ENCODE measurements at regions not wholly inside any gene's neighbourhood (a gene's known extent, or its start where the extent isn't known, plus 50 kb on each side); places are given as distances from the start of the nearest gene placed in this dataset.

DNA sequence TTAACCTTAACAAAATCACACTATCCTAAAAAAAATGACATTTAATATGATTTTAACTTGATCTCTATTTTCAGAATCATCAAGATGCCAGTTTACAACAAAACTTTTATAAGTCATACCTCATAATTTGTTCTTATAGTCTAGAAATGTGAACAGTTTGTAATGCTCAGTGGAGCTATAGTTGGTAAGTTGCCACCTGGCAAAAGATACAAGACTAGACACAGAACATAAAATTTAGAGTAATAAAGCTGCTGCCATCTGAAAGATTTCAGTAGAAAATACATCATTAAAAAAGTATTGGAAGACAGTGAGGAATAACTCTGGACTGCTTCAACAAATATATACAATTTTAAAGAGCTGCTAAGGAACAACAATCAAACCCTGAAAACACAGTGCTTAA is 233.8 kb downstream of the GABRG2 start:
- ATAC-seq (ENCODE audit: low FRiP score) (no peak), DNase-seq (ENCODE audit: low spot score) (no peak)
- TF ChIP-seq, protein P1, sequence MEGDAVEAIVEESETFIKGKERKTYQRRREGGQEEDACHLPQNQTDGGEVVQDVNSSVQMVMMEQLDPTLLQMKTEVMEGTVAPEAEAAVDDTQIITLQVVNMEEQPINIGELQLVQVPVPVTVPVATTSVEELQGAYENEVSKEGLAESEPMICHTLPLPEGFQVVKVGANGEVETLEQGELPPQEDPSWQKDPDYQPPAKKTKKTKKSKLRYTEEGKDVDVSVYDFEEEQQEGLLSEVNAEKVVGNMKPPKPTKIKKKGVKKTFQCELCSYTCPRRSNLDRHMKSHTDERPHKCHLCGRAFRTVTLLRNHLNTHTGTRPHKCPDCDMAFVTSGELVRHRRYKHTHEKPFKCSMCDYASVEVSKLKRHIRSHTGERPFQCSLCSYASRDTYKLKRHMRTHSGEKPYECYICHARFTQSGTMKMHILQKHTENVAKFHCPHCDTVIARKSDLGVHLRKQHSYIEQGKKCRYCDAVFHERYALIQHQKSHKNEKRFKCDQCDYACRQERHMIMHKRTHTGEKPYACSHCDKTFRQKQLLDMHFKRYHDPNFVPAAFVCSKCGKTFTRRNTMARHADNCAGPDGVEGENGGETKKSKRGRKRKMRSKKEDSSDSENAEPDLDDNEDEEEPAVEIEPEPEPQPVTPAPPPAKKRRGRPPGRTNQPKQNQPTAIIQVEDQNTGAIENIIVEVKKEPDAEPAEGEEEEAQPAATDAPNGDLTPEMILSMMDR (IDR thresholded peaks at IDR 0.05), result no peak

DNA sequence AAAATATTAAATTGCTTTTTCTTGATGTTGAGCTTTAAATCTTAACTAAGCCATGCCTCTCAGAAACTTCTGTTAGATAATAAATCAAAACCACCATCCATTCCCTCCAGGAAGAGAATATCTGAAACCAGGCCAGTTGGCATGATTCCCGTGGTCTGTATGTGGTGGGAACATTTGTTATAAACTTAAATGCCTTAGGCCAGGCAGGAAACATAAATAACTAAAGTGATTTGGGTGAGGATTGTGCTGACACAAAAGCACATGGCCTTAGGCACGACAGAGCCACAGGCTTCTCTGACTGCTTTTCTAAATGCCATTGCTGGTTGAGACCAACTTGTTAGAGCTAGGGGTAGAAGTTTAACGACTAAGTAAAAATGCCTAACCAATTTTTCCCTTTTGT is 255.9 kb downstream of the GABRG2 start:
- TF ChIP-seq, protein P1 (IDR thresholded peaks at IDR 0.05), result no peak
- DNase-seq (ENCODE audit: low spot score) (no peak), ATAC-seq (ENCODE audit: low FRiP score) (no peak)

DNA sequence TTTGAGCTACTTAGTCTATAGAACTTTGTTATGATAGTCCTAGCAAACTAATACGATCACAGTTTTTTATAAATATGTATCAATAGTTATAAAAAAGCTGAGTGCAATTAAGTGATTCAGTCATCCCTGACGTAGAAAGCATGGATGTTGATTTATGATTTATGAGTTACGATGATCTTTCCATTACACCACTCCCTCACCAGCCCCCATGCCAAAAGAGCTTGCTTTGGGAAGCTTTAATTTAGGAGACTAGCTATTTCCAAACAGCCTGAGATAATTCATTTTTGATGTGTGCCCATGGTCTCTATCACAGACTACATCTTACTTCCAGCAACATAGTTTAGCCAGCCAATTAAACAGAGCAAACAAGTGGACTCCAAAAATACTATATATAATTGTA is 256.8 kb downstream of the GABRG2 start:
- DNase-seq (ENCODE audit: low spot score) (no peak), ATAC-seq (ENCODE audit: low FRiP score) (no peak)
- TF ChIP-seq, protein P1 (IDR thresholded peaks at IDR 0.05), result no peak

DNA sequence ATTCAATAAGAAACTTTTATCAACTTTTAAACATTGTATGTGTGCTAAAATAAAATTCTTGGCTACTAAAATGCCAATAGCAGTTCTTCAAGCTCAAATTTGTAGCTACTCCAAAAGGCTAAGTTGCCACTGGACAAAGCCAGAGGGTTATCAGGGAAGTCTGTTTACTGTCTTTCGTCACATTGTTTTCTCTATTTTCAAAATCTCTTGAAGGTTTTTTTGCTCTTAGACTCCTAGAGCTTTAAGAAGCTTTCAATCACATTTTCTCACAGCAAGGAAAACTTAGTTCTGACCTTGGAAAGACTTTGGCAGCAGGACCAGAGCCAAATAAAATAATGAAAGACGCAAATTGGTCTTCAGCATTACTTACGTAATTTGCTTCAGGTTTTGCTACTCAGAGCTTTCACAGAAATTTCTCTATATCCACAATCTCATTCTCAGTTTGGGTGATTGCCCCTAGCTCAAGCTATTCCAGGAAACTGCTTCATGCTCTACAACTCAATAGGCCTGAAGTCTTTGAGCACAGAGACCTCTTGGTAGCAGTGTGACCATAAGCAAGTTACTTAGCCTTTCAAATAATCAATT is 257.7 kb downstream of the GABRG2 start:
- ATAC-seq (ENCODE audit: low FRiP score) (no peak), DNase-seq (ENCODE audit: low spot score) (no peak)
- TF ChIP-seq, protein P1 (IDR thresholded peaks at IDR 0.05), result no peak

DNA sequence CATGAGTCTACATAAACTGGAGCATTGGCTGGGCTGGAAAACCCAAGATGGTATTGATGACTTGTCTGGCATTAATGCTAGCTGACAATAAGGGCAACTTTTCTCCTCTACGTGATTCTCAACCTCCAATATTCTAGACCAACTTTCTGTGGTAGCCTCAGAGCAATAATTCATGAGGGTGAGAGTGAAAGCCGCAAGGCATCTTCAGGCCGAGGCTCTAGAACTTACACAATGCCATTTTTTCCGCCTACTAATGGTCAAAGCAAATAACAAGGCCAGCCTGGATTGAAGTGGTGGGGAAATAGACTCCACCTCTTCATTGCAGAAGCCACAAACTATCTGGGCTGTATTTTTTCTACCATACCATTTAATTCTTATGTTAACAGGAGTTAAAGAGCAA is 267.4 kb downstream of the GABRG2 start:
- TF ChIP-seq, protein P1 (IDR thresholded peaks at IDR 0.05), result no peak
- no peak for ATAC-seq (ENCODE audit: low FRiP score)
- no peak for DNase-seq (ENCODE audit: low spot score)

DNA sequence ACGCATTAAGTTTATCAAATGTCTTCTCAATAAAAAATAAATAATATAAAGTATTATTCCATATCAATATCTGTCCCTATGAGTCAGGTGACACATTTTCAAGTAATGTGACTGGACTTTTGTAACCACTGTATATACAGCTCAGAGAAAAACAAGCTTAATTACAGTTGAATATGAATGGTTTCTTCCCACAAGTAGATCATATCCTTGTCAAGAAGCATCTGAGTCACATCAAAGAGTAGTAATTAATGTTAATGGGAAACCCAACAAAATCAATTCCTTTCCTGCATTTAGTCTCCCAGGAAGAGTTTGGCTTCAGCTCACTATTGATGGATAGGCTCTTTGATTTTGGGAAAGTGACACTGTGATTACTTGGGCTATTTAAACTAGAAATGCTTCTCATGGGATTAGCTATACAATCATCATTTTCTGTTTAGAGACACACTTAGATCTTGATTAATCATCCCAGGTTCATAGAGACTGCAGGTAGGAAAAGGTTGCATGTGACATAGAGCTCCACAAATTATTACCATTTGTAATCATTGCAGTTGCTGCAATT is 292.9 kb downstream of the GABRG2 start:
- no peak for DNase-seq (ENCODE audit: low spot score)
- ATAC-seq (ENCODE audit: low FRiP score), result no peak
- TF ChIP-seq, protein P1 (IDR thresholded peaks at IDR 0.05), result no peak

DNA sequence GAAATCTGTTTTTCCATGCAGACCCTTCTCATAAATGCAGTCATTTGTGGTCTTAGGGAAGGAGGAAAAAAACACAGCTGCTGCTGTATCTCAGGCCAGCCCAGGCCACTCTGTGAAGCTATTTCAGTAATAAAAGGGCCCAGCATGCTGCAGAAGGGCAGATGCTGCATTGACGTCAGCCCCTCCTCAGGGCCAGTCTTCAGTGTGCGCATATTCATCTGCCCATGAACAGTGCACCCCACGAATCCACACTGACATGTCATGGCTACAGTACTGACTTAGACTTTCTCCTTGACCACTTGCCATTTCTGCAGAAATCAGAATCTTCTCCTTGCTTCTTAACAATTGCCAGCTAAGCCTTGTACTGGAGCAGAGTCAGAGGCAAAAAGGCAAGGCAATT is 304.7 kb downstream of the GABRG2 start:
- ATAC-seq (ENCODE audit: low FRiP score), result no peak
- no peak for DNase-seq (ENCODE audit: low spot score)
- TF ChIP-seq, protein P1 (IDR thresholded peaks at IDR 0.05), result no peak
